ENCODE measurements at regions not wholly inside any gene's neighbourhood (a gene's known extent, or its start where the extent isn't known, plus 50 kb on each side); places are given as distances from the start of the nearest gene placed in this dataset.

- H3K27me3 Mint-ChIP-seq (ENCODE audit: low read depth): no peaks in the 10 kb centered on the region; the same call in 1 of the 2 replicates
- TF ChIP-seq CTCF (conservative IDR thresholded peaks at IDR 0.05): no peak
- Histone ChIP-seq H2BK5ac (ENCODE audit: insufficient read length, low read length) (no peak overlapping the region), H4K91ac (ENCODE audit: insufficient read length, low read depth, low read length) (no peak overlapping the region), H2AK5ac (ENCODE audit: insufficient read length, low read length) (no peak overlapping the region), H3K27ac (ENCODE audit: insufficient read length, low read depth, low read length) (no peak overlapping the region), H3K23ac (ENCODE audit: insufficient read length, low read depth, low read length) (no peak overlapping the region), H3K4me2 (ENCODE audit: insufficient read depth, insufficient read length, low read length) (no peak overlapping the region), H3K23me2 (ENCODE audit: insufficient read length, low read depth, low read length, poor library complexity, severe bottlenecking) (no peaks in the 10 kb centered on the region), H3K79me1 (ENCODE audit: insufficient read depth, low read depth, low read length, poor library complexity, severe bottlenecking) (no peaks in the 10 kb centered on the region), H3K18ac (ENCODE audit: insufficient read length, low read depth, low read length) (no peak overlapping the region), H4K8ac (replicated peaks; ENCODE audit: insufficient read length, low read depth, low read length) (no peak overlapping the region), H4K5ac (ENCODE audit: insufficient read length, low read depth, low read length) (no peak overlapping the region), H3K27me3 (ENCODE audit: insufficient read depth, low read length) (no peaks in the 10 kb centered on the region), H2BK20ac (ENCODE audit: low read depth, low read length, poor library complexity, severe bottlenecking) (no peak overlapping the region), H3K4me1 (ENCODE audit: insufficient read depth, low read length) (no peaks in the 10 kb centered on the region; the same call in 1 of the 2 replicates), H3T11ph (ENCODE audit: low read length) (no peak overlapping the region), H3K9ac (ENCODE audit: extremely low read depth, insufficient read length, low read length) (no peak overlapping the region), H3K56ac (ENCODE audit: insufficient read length, low read depth, low read length) (no peak overlapping the region), H2BK120ac (ENCODE audit: low read depth, low read length, poor library complexity, severe bottlenecking) (no peak overlapping the region), H2AFZ (ENCODE audit: low read length) (no peak overlapping the region), H2BK12ac (ENCODE audit: insufficient read length, low read depth, low read length) (no peak overlapping the region), H3K14ac (ENCODE audit: insufficient read depth, low read length) (no peak overlapping the region), H3K4ac (ENCODE audit: low read depth, low read length) (no peak overlapping the region), H3K9me3 (ENCODE audit: control insufficient read depth, low read depth, low read length) (no peaks in the 10 kb centered on the region), H4K20me1 (ENCODE audit: control insufficient read depth, insufficient read depth, insufficient read length) (no peaks in the 10 kb centered on the region), H3K79me2 (ENCODE audit: insufficient read depth, low read length) (no peaks in the 10 kb centered on the region), H2BK15ac (ENCODE audit: low read depth, low read length) (no peak overlapping the region)
- peaks cover 6 to 10% of the 10 kb centered on the region in 2 experiments; a peak in 4 of 5 replicates for H3K9me3 Mint-ChIP-seq
- H3K4me1 Mint-ChIP-seq: peaks cover 6 to 9% of the 10 kb centered on the region in 2 experiments
- no peak overlapping the region for H3K4me3 Mint-ChIP-seq
- H3K27ac Mint-ChIP-seq: no peak overlapping the region
- no CpG with 5 or more reads among the region's 2 CpGs for WGBS (ENCODE audit: extremely low coverage, insufficient read length, low lambda C conversion rate)
- no peak for DNase-seq
- peaks cover 3 to 12% (median 6%) of the 10 kb centered on the region in 3 experiments; a peak in 5 of 7 replicates for H3K36me3 Mint-ChIP-seq (ENCODE audit: insufficient read depth in 1 of 3, low read depth in 3 of 3)
Observed at GRCh38 chr4:63583561-63583960, 825.7 kb downstream of the TECRL start.

All from H9 (cell line).